Breast epithelium (tissue), 4 donors: ENCODE measurements at regions not wholly inside any gene's neighbourhood (a gene's known extent, or its start where the extent isn't known, plus 50 kb on each side); places are given as distances from the start of the nearest gene placed in this dataset.
"Not testable (repeated sequence)": the region's sequence is repeated elsewhere in the genome, so short reads cannot be mapped to it uniquely, and the experiment has no call there.

Experiments used
- DNase-seq, 2 donors: peaks; one replicate each; pipeline ENCODE4 v3.0.0-alpha.2; 2019; ENCODE audit warnings: low spot score in 2 of 2
- H3K27ac ChIP-seq, 2 donors: fragments of 200-600 bp; sonication (generic) in 1 of 2; one replicate each; pipeline ENCODE4 v1.5.1; 2016 to 2019; ENCODE audit warnings: mild to moderate bottlenecking in 1 of 2
- H3K27me3 ChIP-seq, 2 donors: fragments of 200-600 bp; sonication (generic) in 1 of 2; one replicate each; pipeline versions ENCODE4 v1.5.1 to v1.6.0; 2017 to 2019; ENCODE audit warnings: control low read depth in 1 of 2, mild to moderate bottlenecking in 1 of 2
- H3K36me3 ChIP-seq: fragments of 200-600 bp; one replicate; pipeline ENCODE4 v1.5.1; 2019
- H3K4me1 ChIP-seq, 2 donors: fragments of 200-600 bp; sonication (generic); one replicate each; pipeline ENCODE4 v1.5.1; 2016 to 2019; ENCODE audit warnings: control low read depth in 1 of 2
- H3K4me3 ChIP-seq, 3 donors: fragments of 200-600 bp; sonication (generic); 1 replicate in 2 of 3; 2 replicates in 1 of 3; pipeline ENCODE4 v1.5.1; 2016 to 2019; ENCODE audit warnings: mild to moderate bottlenecking in 3 of 3, moderate library complexity in 2 of 3
- H3K9me3 ChIP-seq, 2 donors: fragments of 200-600 bp; sonication (generic) in 1 of 2; one replicate each; pipeline ENCODE4 v1.5.1; 2016 to 2019; ENCODE audit warnings: control low read depth in 1 of 2
- CTCF ChIP-seq, 3 donors: fragments of 450-650 bp; IDR thresholded peaks; one replicate each; pipeline ENCODE4 v1.5.1; 2016 to 2017; ENCODE audit warnings: antibody characterized with exemption in 3 of 3, mild to moderate bottlenecking in 3 of 3, moderate library complexity in 3 of 3
- POLR2A ChIP-seq: fragments of 450-650 bp; IDR thresholded peaks from one replicate; pipeline ENCODE4 v1.6.1; 2016; ENCODE audit warnings: antibody characterized with exemption, mild to moderate bottlenecking, moderate library complexity
- POLR2AphosphoS5 ChIP-seq, 3 donors: sonication (generic); formaldehyde crosslinking; IDR thresholded peaks; one replicate each; pipeline ENCODE4 v1.6.1; 2017; ENCODE audit warnings: antibody characterized with exemption in 3 of 3
- intact Hi-C: fragments of 100-400 bp; cut with DNase I; formaldehyde crosslinking; loops from one replicate; pipeline ENCODE4 v1.15.1; 2023; ENCODE audit warnings: low total_unique reads

DNA sequence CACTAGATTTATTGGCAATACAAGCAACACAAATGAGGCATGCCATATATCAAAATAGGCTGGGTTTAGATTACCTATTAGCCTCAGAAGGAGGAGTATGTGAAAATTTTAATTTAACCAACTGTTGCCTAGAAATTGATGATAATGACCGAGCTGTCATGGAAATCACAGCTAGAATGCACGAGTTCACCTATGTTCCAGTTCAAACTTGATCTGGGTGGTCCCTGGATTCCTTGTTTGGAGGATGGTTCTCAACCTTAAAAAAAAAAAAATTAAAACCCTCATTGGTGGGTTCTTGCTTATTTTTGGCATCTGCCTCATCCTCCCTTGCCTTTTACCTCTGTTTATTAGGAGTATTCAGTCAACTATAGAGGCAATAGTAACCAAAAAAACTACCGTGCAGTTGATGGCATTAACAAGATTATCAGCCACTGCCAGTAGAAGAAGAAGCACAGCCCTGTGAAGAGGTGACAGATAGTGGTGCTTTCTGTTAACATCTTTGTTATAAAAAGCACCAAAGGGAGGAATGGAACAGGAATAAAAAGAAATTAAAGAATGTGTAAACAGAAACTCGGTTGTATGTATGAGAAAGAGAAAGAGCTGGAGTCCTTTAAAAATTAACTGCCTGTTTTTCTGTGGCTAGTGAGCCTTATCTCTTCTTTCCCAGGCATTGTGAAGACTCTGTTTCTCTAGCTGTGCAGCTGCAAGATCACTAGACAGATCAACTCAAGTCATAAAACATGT is 106.4 kb downstream of the ZNF429 start:
- no peaks in the 10 kb centered on the region for H3K27me3 ChIP-seq
- no peak for DNase-seq
- no peak for TF ChIP-seq POLR2A
- no peak for TF ChIP-seq CTCF (IDR thresholded peaks at IDR 0.05)
- TF ChIP-seq POLR2AphosphoS5 (IDR thresholded peaks at IDR 0.05): no peak
- H3K4me3 ChIP-seq: no peak overlapping the region
- no peaks in the 10 kb centered on the region for H3K36me3 ChIP-seq
- no peak overlapping the region for H3K27ac ChIP-seq
- no peaks in the 10 kb centered on the region for H3K4me1 ChIP-seq
- H3K9me3 ChIP-seq: no peaks in the 10 kb centered on the region
- intact Hi-C loops: no loop called here

DNA sequence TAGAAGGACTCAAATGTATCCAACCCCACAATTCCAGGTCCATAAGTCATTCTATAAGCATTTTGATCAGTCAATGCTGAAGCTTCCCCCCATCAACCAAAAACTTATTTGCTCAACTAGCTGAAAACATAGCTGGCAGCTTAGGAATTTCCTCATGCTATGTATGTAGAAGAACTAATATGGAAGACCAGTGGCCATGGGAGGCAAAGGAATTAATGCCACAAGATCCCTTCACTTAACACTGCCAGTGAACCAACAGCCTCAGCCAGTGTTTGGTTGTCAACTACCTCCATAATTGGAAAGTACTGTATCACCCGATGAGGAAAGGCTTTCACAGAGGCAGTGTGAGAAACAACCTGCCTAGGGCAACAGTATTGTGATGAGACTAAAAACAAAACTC is 105.4 kb downstream of the ZNF429 start:
- no peaks in the 10 kb centered on the region for H3K9me3 ChIP-seq
- H3K4me1 ChIP-seq: no peaks in the 10 kb centered on the region
- H3K36me3 ChIP-seq: no peaks in the 10 kb centered on the region
- H3K4me3 ChIP-seq: no peak overlapping the region
- H3K27me3 ChIP-seq: no peaks in the 10 kb centered on the region
- H3K27ac ChIP-seq: no peak overlapping the region
- DNase-seq: no peak
- intact Hi-C loops: no loop called here
- TF ChIP-seq CTCF (IDR thresholded peaks at IDR 0.05) (no peak), POLR2A (no peak), POLR2AphosphoS5 (IDR thresholded peaks at IDR 0.05) (no peak)

DNA sequence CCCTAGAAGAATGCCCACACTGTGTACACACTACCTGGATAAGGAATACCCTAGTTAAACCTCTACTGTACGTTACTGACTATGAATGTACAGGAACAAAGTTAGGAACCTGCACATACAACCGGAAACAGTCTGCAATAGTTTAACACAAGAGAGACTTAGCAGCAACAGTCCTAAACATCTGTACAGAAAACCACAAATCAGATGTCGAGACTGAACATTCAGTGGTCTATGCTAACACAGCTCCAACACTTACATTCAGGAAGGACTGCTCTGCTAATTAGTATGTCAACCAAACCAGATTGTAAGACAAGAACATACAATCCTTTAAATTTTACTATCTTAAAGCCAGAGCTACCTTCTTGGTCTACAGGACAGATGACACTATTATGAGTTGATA is 104.9 kb downstream of the ZNF429 start:
- H3K36me3 ChIP-seq: no peaks in the 10 kb centered on the region
- H3K9me3 ChIP-seq: no peaks in the 10 kb centered on the region
- TF ChIP-seq CTCF (IDR thresholded peaks at IDR 0.05): no peak
- TF ChIP-seq POLR2A: no peak
- TF ChIP-seq POLR2AphosphoS5 (IDR thresholded peaks at IDR 0.05): no peak
- intact Hi-C loops: no loop called here
- H3K4me3 ChIP-seq: no peak overlapping the region
- DNase-seq: no peak
- no peaks in the 10 kb centered on the region for H3K27me3 ChIP-seq
- H3K27ac ChIP-seq: no peak overlapping the region
- H3K4me1 ChIP-seq: no peaks in the 10 kb centered on the region

- Histone ChIP-seq H3K9me3 (no peaks in the 10 kb centered on the region), H3K4me1 (peaks cover 0 to 2% of the 10 kb centered on the region in 2 donors), H3K27me3 (no peaks in the 10 kb centered on the region), H3K36me3 (no peaks in the 10 kb centered on the region), H3K27ac (no peak overlapping the region), H3K4me3 (no peak overlapping the region)
- DNase-seq: no peak
- TF ChIP-seq POLR2AphosphoS5 (IDR thresholded peaks at IDR 0.05): no peak
- no peak for TF ChIP-seq POLR2A
- intact Hi-C loops: no loop called here
Observed at GRCh38 chr19:21608571-21608970, 103.2 kb downstream of the ZNF429 start.

- no peak for DNase-seq
- intact Hi-C loops: no loop called here
- no peaks in the 10 kb centered on the region for H3K36me3 ChIP-seq
- no peaks in the 10 kb centered on the region for H3K27me3 ChIP-seq
- H3K9me3 ChIP-seq: no peaks in the 10 kb centered on the region
- no peak overlapping the region for H3K27ac ChIP-seq
- TF ChIP-seq CTCF (IDR thresholded peaks at IDR 0.05) (no peak), POLR2AphosphoS5 (IDR thresholded peaks at IDR 0.05) (no peak), POLR2A (no peak)
- H3K4me1 ChIP-seq: peaks cover 0 to 2% of the 10 kb centered on the region in 2 donors
- H3K4me3 ChIP-seq: no peak overlapping the region
Observed at GRCh38 chr19:21607449-21607848, 102.0 kb downstream of the ZNF429 start.

- H3K27me3 ChIP-seq, H3K27ac ChIP-seq, intact Hi-C loops: not testable (repeated sequence)
Observed at GRCh38 chr19:21607011-21607410, 101.6 kb downstream of the ZNF429 start.

DNA sequence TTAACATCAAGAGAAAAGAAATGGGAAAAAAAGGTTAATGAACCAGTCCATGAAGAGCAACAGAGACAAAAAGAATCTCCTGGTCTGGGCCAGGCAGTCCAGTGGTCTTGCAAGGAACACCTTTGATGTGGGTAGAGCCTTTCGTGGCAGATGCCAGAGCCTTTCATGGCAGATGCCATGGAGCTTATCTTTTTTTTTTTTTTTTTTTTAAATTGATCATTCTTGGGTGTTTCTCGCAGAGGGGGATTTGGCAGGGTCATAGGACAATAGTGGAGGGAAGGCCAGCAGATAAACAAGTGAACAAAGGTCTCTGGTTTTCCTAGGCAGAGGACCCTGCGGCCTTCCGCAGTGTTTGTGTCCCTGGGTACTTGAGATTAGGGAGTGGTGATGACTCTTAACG is 100.9 kb downstream of the ZNF429 start:
- intact Hi-C loops, H3K27ac ChIP-seq, H3K36me3 ChIP-seq, H3K27me3 ChIP-seq, H3K9me3 ChIP-seq, H3K4me3 ChIP-seq, DNase-seq, H3K4me1 ChIP-seq: not testable (repeated sequence)

More at GRCh38 chr19:21607011-21607410, 101.6 kb downstream of the ZNF429 start:
- H3K36me3 ChIP-seq, H3K4me3 ChIP-seq, H3K9me3 ChIP-seq, DNase-seq, H3K4me1 ChIP-seq: not testable (repeated sequence)
